ENCODE measurements at regions not wholly inside any gene's neighbourhood (a gene's known extent, or its start where the extent isn't known, plus 50 kb on each side); places are given as distances from the start of the nearest gene placed in this dataset.

- no peaks in the 10 kb centered on the region for H3K27me3 ChIP-seq
- TF ChIP-seq POLR2A (IDR thresholded peaks at IDR 0.05) (no peak), CTCF (IDR thresholded peaks at IDR 0.05) (no peak), EP300 (IDR thresholded peaks at IDR 0.05) (no peak), POLR2AphosphoS5 (IDR thresholded peaks at IDR 0.05) (no peak)
- H3K36me3 ChIP-seq: no peaks in the 10 kb centered on the region
- H3K4me3 ChIP-seq: no peak overlapping the region
- intact Hi-C loops (cut with DNase I; ENCODE audit: low total_unique reads): no loop called here
- no peaks in the 10 kb centered on the region for H3K4me1 ChIP-seq
- no peak for DNase-seq
- H3K9me3 ChIP-seq: no peaks in the 10 kb centered on the region
- WGBS, 5 donors: 65 to 91% (median 67%) methylated on average over 2 of the region's 2 CpGs
- no peak overlapping the region for H3K27ac ChIP-seq
Measured at GRCh38 chr7:89661876-89662275, 492.4 kb upstream of the STEAP1 start.

GRCh38 chr7:89666136-89666835, 488.0 kb upstream of the STEAP1 start:
- DNase-seq: no peak
- H3K9me3 ChIP-seq: no peaks in the 10 kb centered on the region
- H3K4me3 ChIP-seq: no peak overlapping the region
- no peak for TF ChIP-seq CTCF (IDR thresholded peaks at IDR 0.05)
- TF ChIP-seq EP300 (IDR thresholded peaks at IDR 0.05): no peak
- TF ChIP-seq POLR2AphosphoS5 (IDR thresholded peaks at IDR 0.05): no peak
- TF ChIP-seq POLR2A (IDR thresholded peaks at IDR 0.05): no peak
- 50 to 62% (median 55%) methylated on average over 4 of the region's 4 CpGs for WGBS, 5 donors
- no peaks in the 10 kb centered on the region for H3K36me3 ChIP-seq
- H3K27me3 ChIP-seq: no peaks in the 10 kb centered on the region
- H3K27ac ChIP-seq: no peak overlapping the region
- intact Hi-C loops (cut with DNase I; ENCODE audit: low total_unique reads): no loop called here
- H3K4me1 ChIP-seq: no peaks in the 10 kb centered on the region

- peaks cover 0 to 6% (median 0%) of the 10 kb centered on the region in 4 donors for H3K9me3 ChIP-seq
- H3K4me1 ChIP-seq: no peaks in the 10 kb centered on the region
- TF ChIP-seq POLR2AphosphoS5 (IDR thresholded peaks at IDR 0.05): no peak
- TF ChIP-seq CTCF (IDR thresholded peaks at IDR 0.05): no peak
- no peak for TF ChIP-seq EP300 (IDR thresholded peaks at IDR 0.05)
- no peak for TF ChIP-seq POLR2A (IDR thresholded peaks at IDR 0.05)
- no peak overlapping the region for H3K4me3 ChIP-seq
- no peak for DNase-seq
- 70 to 89% (median 82%) methylated on average over 2 of the region's 2 CpGs for WGBS, 5 donors
- H3K27me3 ChIP-seq: no peaks in the 10 kb centered on the region
- H3K36me3 ChIP-seq: no peaks in the 10 kb centered on the region
- H3K27ac ChIP-seq: no peak overlapping the region
- intact Hi-C loops (cut with DNase I; ENCODE audit: low total_unique reads): no loop called here
Measured at GRCh38 chr7:89680161-89680560, 474.1 kb upstream of the STEAP1 start.

GRCh38 chr7:89681448-89681847, 472.8 kb upstream of the STEAP1 start:
- TF ChIP-seq EP300 (IDR thresholded peaks at IDR 0.05) (no peak), POLR2A (IDR thresholded peaks at IDR 0.05) (no peak), POLR2AphosphoS5 (IDR thresholded peaks at IDR 0.05) (no peak), CTCF (IDR thresholded peaks at IDR 0.05) (no peak)

More at GRCh38 chr7:89681448-89681847, 472.8 kb upstream of the STEAP1 start:
- Histone ChIP-seq H3K4me1 (no peaks in the 10 kb centered on the region), H3K36me3 (no peaks in the 10 kb centered on the region), H3K9me3 (peaks cover 0 to 6% (median 0%) of the 10 kb centered on the region in 4 donors), H3K4me3 (no peak overlapping the region), H3K27me3 (no peaks in the 10 kb centered on the region), H3K27ac (no peak overlapping the region)
- no peak for DNase-seq
- intact Hi-C loops (cut with DNase I; ENCODE audit: low total_unique reads): no loop called here
- WGBS, 5 donors: 4 to 20% (median 18%) methylated on average over 1 of the region's 1 CpG
